Anterior cingulate cortex (tissue), 58 donors: ENCODE measurements at regions not wholly inside any gene's neighbourhood (a gene's known extent, or its start where the extent isn't known, plus 50 kb on each side); places are given as distances from the start of the nearest gene placed in this dataset.
A peak's percentile ranks its signal among the peaks of the same experiment; 100 is the strongest.
"Not testable (repeated sequence)": the region's sequence is repeated elsewhere in the genome, so short reads cannot be mapped to it uniquely, and the experiment has no call there.

Experiments used
- DNase-seq, 58 donors: peaks; one replicate each; lab custom pipeline; 2025; lab: John Stamatoyannopoulos, UW

- DNase-seq: peak in 1 of 58 donors; percentile 0
Observed at GRCh38 chr22:26082866-26083265, 86.4 kb upstream of the SEZ6L start.

GRCh38 chr22:26086359-26086758 lies 82.9 kb upstream of the SEZ6L start:
- DNase-seq: no peak

GRCh38 chr22:26087816-26088215 lies 81.4 kb upstream of the SEZ6L start:
- no peak for DNase-seq

GRCh38 chr22:26090821-26091220 lies 78.4 kb upstream of the SEZ6L start:
- DNase-seq: no peak

- DNase-seq: not testable (repeated sequence)
Observed at GRCh38 chr22:26094497-26094896, 74.8 kb upstream of the SEZ6L start.

- DNase-seq: no peak
Observed at GRCh38 chr22:26095256-26095956, 73.9 kb upstream of the SEZ6L start.

GRCh38 chr22:26097411-26097810 lies 71.9 kb upstream of the SEZ6L start:
- no peak for DNase-seq

- no peak for DNase-seq
Observed at GRCh38 chr22:26097840-26098239, 71.4 kb upstream of the SEZ6L start.

GRCh38 chr22:26103023-26103422 lies 66.2 kb upstream of the SEZ6L start:
- no peak for DNase-seq

- DNase-seq: no peak
Observed at GRCh38 chr22:26106412-26106811, 62.9 kb upstream of the SEZ6L start.

GRCh38 chr22:26109686-26110315 lies 59.5 kb upstream of the SEZ6L start:
- peak in 1 of 58 donors; percentile 40 for DNase-seq

GRCh38 chr22:26114826-26115225 lies 54.4 kb upstream of the SEZ6L start:
- DNase-seq: no peak

GRCh38 chr22:26115266-26115665 lies 54.0 kb upstream of the SEZ6L start:
- peak in 1 of 58 donors; percentile 14 for DNase-seq
